ENCODE measurements at regions not wholly inside any gene's neighbourhood (a gene's known extent, or its start where the extent isn't known, plus 50 kb on each side); places are given as distances from the start of the nearest gene placed in this dataset.
A peak's percentile ranks its signal among the peaks of the same experiment; 100 is the strongest.

DNA sequence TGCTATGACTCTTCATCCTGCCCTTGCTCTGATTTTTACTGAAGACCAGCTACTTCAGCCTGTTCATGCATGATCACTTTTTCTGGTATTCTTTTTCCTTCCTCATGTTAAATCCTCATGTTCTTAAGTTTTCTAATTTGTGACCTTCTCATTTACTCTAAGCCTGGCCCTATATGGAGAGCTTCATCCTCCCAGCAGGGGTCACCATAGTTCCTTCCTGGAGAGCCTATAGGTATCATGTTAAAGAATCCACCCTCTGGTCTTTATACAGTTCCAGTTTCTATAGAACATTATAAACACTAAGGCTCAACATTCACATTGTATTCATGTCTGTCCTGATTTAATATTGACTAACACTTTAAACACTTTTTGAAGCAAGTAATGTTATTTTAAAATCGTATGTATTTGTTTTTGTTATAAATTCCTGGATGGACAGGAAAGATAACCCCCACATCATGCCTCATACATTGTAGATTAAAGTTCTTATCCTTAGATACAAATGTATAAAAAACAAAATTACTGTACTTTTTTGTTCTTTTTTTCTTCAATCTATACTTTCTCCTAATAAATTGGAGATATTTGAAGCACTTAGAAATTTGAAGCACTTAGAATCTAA is 53.8 kb upstream of the OTUD4 start:
- Histone ChIP-seq H3K4me1 (ENCODE audit: insufficient read depth, low read length) (no peaks in the 10 kb centered on the region), H3K23me2 (ENCODE audit: insufficient read length, low read depth, low read length, poor library complexity, severe bottlenecking) (no peaks in the 10 kb centered on the region), H3K9me3 (ENCODE audit: control insufficient read depth, low read depth, low read length) (no peaks in the 10 kb centered on the region), H3K56ac (ENCODE audit: insufficient read length, low read depth, low read length) (no peak overlapping the region), H3K27ac (ENCODE audit: insufficient read length, low read depth, low read length) (no peak overlapping the region), H2BK120ac (ENCODE audit: low read depth, low read length, poor library complexity, severe bottlenecking) (no peak overlapping the region), H3K4ac (ENCODE audit: low read depth, low read length) (no peak overlapping the region), H2AK5ac (ENCODE audit: insufficient read length, low read length) (no peak overlapping the region), H3K9ac (ENCODE audit: extremely low read depth, insufficient read length, low read length) (peak overlapping the region; percentile 23), H4K20me1 (ENCODE audit: control insufficient read depth, insufficient read depth, insufficient read length) (no peaks in the 10 kb centered on the region), H4K8ac (replicated peaks; ENCODE audit: insufficient read length, low read depth, low read length) (no peak overlapping the region), H2BK15ac (ENCODE audit: low read depth, low read length) (no peak overlapping the region), H3K18ac (ENCODE audit: insufficient read length, low read depth, low read length) (no peak overlapping the region), H2BK20ac (ENCODE audit: low read depth, low read length, poor library complexity, severe bottlenecking) (peak overlapping the region; percentile 75), H2AFZ (ENCODE audit: low read length) (peak overlapping the region; percentile 73), H4K5ac (ENCODE audit: insufficient read length, low read depth, low read length) (no peak overlapping the region), H2BK5ac (ENCODE audit: insufficient read length, low read length) (no peak overlapping the region), H3K79me1 (ENCODE audit: insufficient read depth, low read depth, low read length, poor library complexity, severe bottlenecking) (no peaks in the 10 kb centered on the region), H3K79me2 (ENCODE audit: insufficient read depth, low read length) (no peaks in the 10 kb centered on the region), H4K91ac (ENCODE audit: insufficient read length, low read depth, low read length) (no peak overlapping the region), H3K27me3 (ENCODE audit: insufficient read depth, low read length) (no peaks in the 10 kb centered on the region), H3T11ph (ENCODE audit: low read length) (no peak overlapping the region), H3K23ac (ENCODE audit: insufficient read length, low read depth, low read length) (no peak overlapping the region), H3K14ac (ENCODE audit: insufficient read depth, low read length) (no peak overlapping the region), H3K4me2 (ENCODE audit: insufficient read depth, insufficient read length, low read length) (no peak overlapping the region), H2BK12ac (ENCODE audit: insufficient read length, low read depth, low read length) (no peak overlapping the region)
- Mint-ChIP-seq H3K4me3 (no peak overlapping the region), H3K27me3 (ENCODE audit: low read depth) (no peaks in the 10 kb centered on the region), H3K4me1 (peaks cover 2 to 6% of the 10 kb centered on the region in 2 experiments; a peak in 3 of 4 replicates), H3K36me3 (ENCODE audit: insufficient read depth in 1 of 3, low read depth in 3 of 3) (no peaks in the 10 kb centered on the region), H3K27ac (no peak overlapping the region), H3K9me3 (peaks cover 0 to 2% of the 10 kb centered on the region in 2 experiments; a peak in 1 of 5 replicates)
- DNase-seq: peak; percentile 49
- WGBS (ENCODE audit: extremely low coverage, insufficient read length, low lambda C conversion rate): no CpG with 5 or more reads among the region's 1 CpG
- TF ChIP-seq, protein P1, sequence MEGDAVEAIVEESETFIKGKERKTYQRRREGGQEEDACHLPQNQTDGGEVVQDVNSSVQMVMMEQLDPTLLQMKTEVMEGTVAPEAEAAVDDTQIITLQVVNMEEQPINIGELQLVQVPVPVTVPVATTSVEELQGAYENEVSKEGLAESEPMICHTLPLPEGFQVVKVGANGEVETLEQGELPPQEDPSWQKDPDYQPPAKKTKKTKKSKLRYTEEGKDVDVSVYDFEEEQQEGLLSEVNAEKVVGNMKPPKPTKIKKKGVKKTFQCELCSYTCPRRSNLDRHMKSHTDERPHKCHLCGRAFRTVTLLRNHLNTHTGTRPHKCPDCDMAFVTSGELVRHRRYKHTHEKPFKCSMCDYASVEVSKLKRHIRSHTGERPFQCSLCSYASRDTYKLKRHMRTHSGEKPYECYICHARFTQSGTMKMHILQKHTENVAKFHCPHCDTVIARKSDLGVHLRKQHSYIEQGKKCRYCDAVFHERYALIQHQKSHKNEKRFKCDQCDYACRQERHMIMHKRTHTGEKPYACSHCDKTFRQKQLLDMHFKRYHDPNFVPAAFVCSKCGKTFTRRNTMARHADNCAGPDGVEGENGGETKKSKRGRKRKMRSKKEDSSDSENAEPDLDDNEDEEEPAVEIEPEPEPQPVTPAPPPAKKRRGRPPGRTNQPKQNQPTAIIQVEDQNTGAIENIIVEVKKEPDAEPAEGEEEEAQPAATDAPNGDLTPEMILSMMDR (conservative IDR thresholded peaks at IDR 0.05): peak; percentile 85
